SJCRH30 (cell line): ENCODE measurements at regions not wholly inside any gene's neighbourhood (a gene's known extent, or its start where the extent isn't known, plus 50 kb on each side); places are given as distances from the start of the nearest gene placed in this dataset.

Source experiments
- DNase-seq, 2 experiments: peaks; one replicate each; pipeline ENCODE4 v3.0.0-alpha.2; 2015 to 2020
- H3K27ac ChIP-seq: fragments of 250-450 bp; sonication (Bioruptor Pico); 2 replicates; pipeline ENCODE4 v1.5.1; 2020; ENCODE audit warnings: mild to moderate bottlenecking, moderate library complexity
- H3K27me3 ChIP-seq: fragments of 250-450 bp; sonication (Bioruptor Pico); 2 replicates; pipeline ENCODE4 v1.5.1; 2020; ENCODE audit warnings: mild to moderate bottlenecking, moderate library complexity
- H3K36me3 ChIP-seq: fragments of 250-450 bp; sonication (Bioruptor Pico); 2 replicates; pipeline ENCODE4 v1.5.1; 2020; ENCODE audit warnings: mild to moderate bottlenecking, moderate library complexity
- H3K4me1 ChIP-seq: fragments of 250-450 bp; sonication (Bioruptor Pico); 2 replicates; pipeline ENCODE4 v1.5.1; 2020; ENCODE audit warnings: mild to moderate bottlenecking, moderate library complexity
- H3K4me3 ChIP-seq: fragments of 250-450 bp; sonication (Bioruptor Pico); 2 replicates; pipeline ENCODE4 v1.5.1; 2020; ENCODE audit warnings: mild to moderate bottlenecking, moderate library complexity
- H3K9me3 ChIP-seq: fragments of 250-450 bp; sonication (Bioruptor Pico); replicated peaks from 2 replicates; pipeline ENCODE4 v1.5.1; 2020; ENCODE audit warnings: mild to moderate bottlenecking, moderate library complexity

DNA sequence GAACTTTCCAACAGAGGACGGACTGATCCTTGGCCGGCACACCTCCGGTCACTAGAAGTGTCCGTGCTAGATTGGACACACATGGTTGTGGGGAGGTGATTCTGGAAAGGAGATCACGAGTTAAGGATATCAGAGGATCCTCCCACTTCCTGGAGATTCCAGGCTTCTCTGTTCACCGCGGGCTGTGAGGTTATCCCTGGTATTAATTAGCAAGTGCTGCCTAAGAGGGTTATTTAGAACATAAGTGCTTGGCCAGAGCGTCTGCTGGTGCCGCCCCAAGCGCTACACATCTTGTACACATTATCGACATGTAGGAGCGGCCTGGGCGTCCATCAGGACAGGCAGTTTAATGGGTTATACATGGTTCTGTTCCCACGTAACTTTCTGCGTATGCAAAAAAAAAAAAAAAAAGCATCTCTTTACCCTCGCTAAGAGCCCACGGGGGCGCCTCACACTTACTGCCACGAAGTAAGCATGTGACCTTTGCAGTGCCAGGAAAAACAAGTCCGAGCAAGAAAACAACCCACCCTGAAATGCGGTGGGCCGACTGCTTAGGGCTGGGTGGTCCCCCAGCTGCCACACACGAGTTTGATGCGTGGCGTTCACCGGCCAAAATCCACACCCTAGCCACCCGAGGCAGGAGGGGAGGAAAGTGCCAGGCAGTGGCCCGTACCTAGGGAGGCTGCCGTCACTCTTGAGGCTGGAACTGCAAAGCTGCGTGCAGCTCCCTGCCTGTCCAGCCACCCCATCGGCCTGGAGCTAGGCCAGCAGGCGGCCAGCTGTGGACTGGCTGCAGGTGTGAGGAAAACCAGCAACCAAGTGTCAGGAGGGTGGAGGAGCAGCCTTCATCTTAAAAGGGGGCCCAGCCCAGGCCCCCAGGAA is 78.0 kb downstream of the CPN2 start:
- no peak overlapping the region for H3K27ac ChIP-seq
- no peaks in the 10 kb centered on the region for H3K9me3 ChIP-seq
- no peak overlapping the region for H3K4me3 ChIP-seq
- no peaks in the 10 kb centered on the region for H3K36me3 ChIP-seq
- no peak for DNase-seq
- peaks cover 8% of the 10 kb centered on the region for H3K4me1 ChIP-seq
- no peaks in the 10 kb centered on the region for H3K27me3 ChIP-seq

DNA sequence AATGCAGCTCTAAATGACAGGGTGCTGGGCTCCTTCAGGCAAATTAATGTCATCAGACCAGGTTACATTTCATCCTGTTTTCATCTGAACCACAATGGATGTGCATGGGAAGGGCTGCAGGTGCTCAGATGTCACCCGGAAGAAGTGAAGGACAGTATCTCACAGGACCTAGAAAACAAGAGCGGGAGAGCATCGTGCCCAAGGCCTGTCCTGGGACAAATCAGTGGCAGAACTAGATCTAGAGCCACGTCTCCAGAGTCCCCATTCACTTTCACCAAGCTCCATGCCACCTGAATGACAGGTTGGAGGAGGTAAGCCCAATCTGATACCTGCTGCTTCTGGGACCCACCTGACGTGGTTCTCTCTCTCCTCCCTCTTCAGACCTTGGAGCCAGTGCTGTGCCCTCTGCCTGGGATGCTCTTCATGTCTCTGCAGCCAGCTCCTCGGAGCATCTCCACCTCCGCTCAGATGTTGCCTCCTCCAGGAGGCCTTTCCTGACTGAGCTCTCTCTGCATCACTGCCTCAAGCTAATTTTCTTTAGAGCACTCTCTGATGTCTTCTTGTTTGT is 77.3 kb downstream of the CPN2 start:
- H3K4me1 ChIP-seq, result peaks cover 11% of the 10 kb centered on the region
- H3K4me3 ChIP-seq, result no peak overlapping the region
- H3K36me3 ChIP-seq, result no peaks in the 10 kb centered on the region
- no peaks in the 10 kb centered on the region for H3K9me3 ChIP-seq
- no peak for DNase-seq
- H3K27me3 ChIP-seq, result no peaks in the 10 kb centered on the region
- H3K27ac ChIP-seq, result no peak overlapping the region

DNA sequence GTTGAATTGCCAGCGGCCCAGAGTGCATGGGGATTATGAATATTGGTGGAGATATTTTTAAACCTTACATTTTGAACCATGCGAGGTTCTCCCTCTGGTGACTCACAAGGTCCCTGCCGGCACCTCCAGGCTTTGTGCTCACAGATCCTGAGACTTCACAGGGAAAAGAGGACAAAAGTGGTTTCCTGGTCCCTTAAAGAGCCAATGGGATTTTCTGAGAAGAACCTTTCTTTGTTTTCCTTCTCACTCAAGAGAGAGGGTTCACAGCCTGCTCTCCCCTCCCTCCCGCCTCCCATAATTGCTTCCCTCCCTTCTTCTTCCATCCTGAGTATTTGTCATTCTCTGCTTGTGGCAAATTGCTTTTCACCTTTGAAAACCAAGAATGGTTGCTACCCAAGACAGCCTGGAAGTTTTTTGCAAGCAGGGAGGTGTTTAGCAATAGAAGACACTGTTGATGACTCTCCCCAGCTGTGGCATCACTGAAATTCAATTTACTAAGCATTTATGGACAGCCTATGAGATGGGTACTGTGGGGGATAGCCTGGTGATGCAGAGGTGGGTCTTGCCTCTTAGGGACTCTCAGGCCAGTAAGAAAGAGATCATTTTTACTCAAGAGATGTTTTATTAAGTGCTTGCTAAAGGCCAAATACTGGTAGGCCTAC is 76.6 kb downstream of the CPN2 start:
- H3K27me3 ChIP-seq, result no peaks in the 10 kb centered on the region
- H3K4me3 ChIP-seq, result no peak overlapping the region
- H3K4me1 ChIP-seq, result peaks cover 11% of the 10 kb centered on the region
- no peaks in the 10 kb centered on the region for H3K9me3 ChIP-seq
- no peaks in the 10 kb centered on the region for H3K36me3 ChIP-seq
- H3K27ac ChIP-seq, result no peak overlapping the region
- no peak for DNase-seq

DNA sequence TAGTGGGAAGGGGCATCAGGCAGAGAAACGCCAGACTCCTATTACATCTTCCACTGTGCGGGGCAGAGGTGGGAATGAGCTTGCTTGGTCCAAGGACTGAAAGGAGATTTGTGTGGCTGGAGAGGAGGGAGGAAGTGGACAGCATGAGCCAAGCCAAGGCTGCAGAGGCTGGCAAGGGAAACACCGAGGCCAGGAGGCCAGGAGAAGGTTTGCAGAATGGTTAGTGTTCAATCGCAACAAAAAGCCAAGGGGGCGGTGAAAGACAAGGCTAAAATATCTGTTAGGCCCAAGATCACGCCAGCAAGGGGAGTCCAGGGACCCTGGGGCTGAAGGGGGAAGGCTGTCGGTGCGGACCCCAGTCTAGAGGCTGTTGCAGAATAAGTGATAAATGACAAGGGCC is 75.8 kb downstream of the CPN2 start:
- Histone ChIP-seq H3K27ac (no peak overlapping the region), H3K36me3 (no peaks in the 10 kb centered on the region), H3K4me3 (no peak overlapping the region), H3K27me3 (no peaks in the 10 kb centered on the region), H3K9me3 (no peaks in the 10 kb centered on the region), H3K4me1 (peaks cover 11% of the 10 kb centered on the region)
- DNase-seq, result no peak

DNA sequence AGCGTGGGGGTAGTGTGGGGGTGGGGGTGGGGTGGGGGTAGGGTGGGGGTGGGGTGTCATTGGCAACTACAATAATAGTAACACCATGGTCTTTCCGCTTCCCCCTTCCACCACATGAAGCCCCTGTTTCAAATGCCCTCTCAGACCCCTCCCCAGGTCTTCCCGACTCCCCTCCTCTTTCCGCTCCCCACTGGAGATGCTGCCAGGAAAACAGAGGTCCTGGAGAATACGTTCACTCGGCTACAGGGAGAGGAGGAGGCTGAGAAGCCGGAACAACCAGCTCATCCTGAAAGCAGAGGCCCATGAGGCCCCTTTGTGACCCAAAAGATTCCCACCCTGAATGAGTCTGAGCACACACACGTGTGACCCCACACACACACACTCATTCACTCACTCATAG is 75.4 kb downstream of the CPN2 start:
- H3K9me3 ChIP-seq, result no peaks in the 10 kb centered on the region
- H3K27ac ChIP-seq, result no peak overlapping the region
- no peaks in the 10 kb centered on the region for H3K36me3 ChIP-seq
- no peak for DNase-seq
- peaks cover 11% of the 10 kb centered on the region for H3K4me1 ChIP-seq
- H3K27me3 ChIP-seq, result no peaks in the 10 kb centered on the region
- no peak overlapping the region for H3K4me3 ChIP-seq

DNA sequence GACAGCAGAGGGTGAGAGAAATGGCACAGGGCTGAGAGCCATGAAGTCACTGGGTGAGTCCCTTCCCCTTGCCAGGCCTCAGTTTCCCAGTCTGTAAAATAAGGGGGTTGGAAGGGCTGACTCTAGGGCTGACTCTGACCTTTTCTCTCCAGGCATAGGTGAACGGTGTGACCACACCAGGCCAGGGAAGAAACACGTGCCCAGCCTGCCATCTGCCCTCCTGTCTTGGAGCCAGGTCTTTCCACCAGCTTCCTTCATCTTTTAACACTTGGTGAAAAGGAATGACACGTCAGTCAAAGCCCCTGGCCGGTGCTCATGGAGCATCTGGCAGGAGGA is 74.4 kb downstream of the CPN2 start:
- Histone ChIP-seq H3K27ac (no peak overlapping the region), H3K9me3 (no peaks in the 10 kb centered on the region), H3K36me3 (no peaks in the 10 kb centered on the region), H3K27me3 (no peaks in the 10 kb centered on the region), H3K4me3 (peak overlapping the region; percentile 28), H3K4me1 (peaks cover 11% of the 10 kb centered on the region)
- no peak for DNase-seq

DNA sequence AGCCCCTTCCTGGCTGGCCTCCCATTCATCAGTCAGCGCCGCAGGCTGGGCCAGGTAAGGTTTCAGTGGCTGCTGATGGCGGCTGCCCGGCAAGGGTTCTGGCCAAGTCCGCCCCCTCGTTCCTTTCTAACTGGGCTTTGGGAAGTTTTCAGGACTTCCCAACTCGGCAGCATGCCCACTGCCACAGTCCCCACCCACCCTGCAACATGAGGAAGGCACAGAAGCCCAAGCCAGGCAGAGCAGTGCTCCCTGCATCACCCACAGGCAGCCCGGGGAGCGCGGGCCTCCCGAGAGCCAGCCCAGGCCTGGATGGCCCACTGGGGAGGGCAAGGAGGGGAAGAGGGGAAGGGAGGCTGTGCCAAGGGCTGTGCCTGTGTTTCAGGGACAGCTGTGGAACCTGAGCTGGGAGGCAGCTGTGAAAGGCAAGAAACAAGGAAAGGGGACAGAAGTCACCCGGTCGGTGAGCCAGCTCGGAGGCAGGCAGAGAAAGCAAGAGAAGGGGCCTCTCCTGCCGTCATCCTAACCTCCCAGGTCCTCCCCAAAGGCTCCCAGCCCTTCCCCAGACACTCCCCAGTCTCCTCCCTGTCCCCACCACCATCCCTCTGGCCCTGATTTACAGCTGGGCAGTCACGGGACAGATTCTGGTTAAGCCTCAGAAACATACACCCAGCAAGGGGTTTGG is 73.9 kb downstream of the CPN2 start:
- Histone ChIP-seq H3K4me3 (peak overlapping the region; percentile 28), H3K27ac (peak overlapping the region; percentile 60), H3K4me1 (peaks cover 11% of the 10 kb centered on the region), H3K36me3 (no peaks in the 10 kb centered on the region), H3K27me3 (no peaks in the 10 kb centered on the region), H3K9me3 (no peaks in the 10 kb centered on the region)
- DNase-seq, result peak; percentile 72 to 80

DNA sequence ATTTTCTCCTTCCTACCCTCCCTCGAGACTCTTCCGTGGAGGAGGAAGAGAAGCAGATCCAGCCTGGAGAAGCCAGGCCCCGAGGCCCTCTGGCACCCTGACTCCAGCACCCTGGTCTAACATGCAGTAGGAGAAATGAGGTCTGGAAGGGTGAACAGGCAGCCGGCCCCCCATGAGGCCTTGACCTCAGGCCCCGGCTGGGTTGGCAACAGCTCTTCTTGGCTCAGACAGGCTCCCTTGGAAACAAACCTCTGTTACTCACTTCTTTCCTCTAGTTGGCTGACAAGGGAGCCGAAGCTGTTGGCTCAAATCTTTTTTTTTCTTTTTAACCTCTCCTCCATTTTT is 73.4 kb downstream of the CPN2 start:
- Histone ChIP-seq H3K9me3 (no peaks in the 10 kb centered on the region), H3K4me3 (peak overlapping the region; percentile 28), H3K4me1 (peaks cover 11% of the 10 kb centered on the region), H3K27ac (peak overlapping the region; percentile 60), H3K36me3 (no peaks in the 10 kb centered on the region), H3K27me3 (no peaks in the 10 kb centered on the region)
- DNase-seq, result peak in 1 of 2 experiments; percentile 26

DNA sequence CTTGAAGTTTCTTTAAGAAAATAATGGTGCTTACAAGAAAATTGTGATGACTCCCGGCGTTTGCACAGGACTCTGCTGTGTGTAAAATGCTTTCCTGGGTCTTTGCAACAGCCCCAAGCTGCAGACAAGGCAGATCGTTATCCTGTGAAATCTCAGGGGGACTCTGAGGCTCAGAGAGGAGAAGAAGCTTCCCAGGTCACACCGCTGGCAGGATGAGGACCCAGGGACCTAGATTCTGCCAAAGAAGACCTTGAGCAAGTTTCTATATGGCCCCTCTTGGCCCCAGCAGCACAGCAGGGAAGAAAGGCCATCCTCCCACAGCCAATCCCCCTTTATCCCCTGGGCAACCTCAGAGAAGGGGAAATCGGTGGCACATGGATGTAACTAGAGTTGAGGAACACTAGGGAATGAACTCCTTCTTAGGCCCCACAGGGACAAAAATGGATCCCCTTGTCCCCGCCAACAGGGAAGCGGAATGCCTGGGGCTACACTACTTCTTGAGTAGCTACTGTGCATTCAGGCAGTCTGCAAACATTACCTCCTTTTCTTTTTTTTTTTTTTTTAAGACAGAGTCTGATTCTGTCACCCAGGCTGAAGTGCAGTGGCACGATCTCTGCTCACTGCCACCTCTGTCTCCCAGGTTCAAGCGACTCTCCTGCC is 72.8 kb downstream of the CPN2 start:
- DNase-seq, result no peak
- Histone ChIP-seq H3K4me1 (peaks cover 11% of the 10 kb centered on the region), H3K27me3 (no peaks in the 10 kb centered on the region), H3K27ac (no peak overlapping the region; the same call in 1 of the 2 replicates), H3K9me3 (no peaks in the 10 kb centered on the region), H3K36me3 (no peaks in the 10 kb centered on the region), H3K4me3 (no peak overlapping the region)

DNA sequence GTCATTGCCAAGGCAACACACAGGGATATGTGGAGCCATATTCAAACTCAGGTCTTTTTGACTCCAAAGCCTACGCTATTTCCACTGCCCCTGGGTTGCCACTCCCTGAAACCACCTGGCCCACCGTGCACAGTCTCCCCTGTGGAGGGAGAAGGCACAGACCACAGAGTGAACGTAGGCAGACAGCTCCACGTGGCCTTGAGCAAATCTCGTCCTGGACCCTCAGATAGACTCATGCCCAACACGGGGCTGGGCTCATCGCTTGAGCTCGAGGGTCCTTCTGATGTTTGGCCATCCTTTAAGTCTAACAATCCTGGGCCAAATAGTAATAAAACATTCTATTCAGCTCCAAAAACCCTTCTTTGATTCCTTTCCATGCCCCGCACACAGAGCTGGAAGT is 72.0 kb downstream of the CPN2 start:
- Histone ChIP-seq H3K27me3 (no peaks in the 10 kb centered on the region), H3K4me1 (peaks cover 11% of the 10 kb centered on the region), H3K4me3 (no peak overlapping the region), H3K36me3 (no peaks in the 10 kb centered on the region), H3K27ac (no peak overlapping the region), H3K9me3 (no peaks in the 10 kb centered on the region)
- no peak for DNase-seq

DNA sequence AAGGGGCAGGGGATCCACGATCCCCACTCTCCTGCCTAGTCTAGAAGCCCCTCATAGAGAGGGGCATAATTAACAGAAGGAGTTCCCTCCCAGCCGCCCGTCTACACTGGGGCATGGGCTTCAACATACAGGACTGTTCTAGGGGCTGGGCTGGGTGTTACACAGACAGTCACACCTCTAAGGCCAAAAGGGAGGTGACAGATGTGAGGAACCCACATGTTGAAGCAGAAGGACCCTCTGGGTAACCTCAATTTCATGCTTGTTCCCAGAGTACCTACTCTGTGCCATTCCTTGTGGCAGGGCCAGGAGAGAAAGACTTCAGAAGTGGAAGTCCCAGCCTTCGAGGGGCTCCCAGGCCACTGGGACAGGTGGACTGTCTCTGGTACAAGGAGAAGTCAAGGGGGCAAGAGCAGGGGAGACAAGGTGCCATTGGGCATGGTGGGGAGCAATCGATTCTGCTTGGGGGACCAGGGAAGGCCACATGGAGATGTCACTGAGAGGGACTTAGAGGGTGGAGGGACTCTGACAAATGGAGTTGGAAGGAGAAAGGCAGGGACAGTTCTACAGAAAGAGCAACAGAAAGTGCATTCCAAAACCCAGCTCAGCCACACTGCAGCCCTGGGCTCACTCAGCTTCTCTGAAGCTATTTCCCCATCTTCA is 71.3 kb downstream of the CPN2 start:
- peaks cover 11% of the 10 kb centered on the region for H3K4me1 ChIP-seq
- H3K27ac ChIP-seq, result no peak overlapping the region
- H3K27me3 ChIP-seq, result no peaks in the 10 kb centered on the region
- DNase-seq, result no peak
- H3K4me3 ChIP-seq, result no peak overlapping the region
- H3K9me3 ChIP-seq, result no peaks in the 10 kb centered on the region
- no peaks in the 10 kb centered on the region for H3K36me3 ChIP-seq

DNA sequence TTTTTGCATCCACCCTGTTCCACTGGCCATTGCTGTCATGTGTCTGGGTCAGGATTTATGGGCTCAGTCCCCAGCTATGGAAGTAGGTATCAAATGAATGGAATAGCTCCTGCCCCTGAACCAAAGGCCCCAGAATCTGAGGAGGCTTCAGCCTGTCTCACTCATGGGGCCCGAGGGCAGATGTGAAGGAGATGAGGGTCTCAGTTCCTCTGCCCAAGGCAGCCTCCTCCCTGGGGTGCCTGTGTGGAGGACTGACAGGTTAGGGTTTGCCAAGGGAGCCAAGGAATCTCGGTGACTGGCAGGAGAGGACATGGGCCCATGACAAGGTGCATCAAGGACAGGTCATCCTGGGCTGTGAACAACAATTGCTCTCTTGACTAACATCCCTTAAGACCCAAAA is 70.4 kb downstream of the CPN2 start:
- DNase-seq, result no peak
- H3K4me1 ChIP-seq, result peaks cover 11% of the 10 kb centered on the region
- H3K27ac ChIP-seq, result no peak overlapping the region

DNA sequence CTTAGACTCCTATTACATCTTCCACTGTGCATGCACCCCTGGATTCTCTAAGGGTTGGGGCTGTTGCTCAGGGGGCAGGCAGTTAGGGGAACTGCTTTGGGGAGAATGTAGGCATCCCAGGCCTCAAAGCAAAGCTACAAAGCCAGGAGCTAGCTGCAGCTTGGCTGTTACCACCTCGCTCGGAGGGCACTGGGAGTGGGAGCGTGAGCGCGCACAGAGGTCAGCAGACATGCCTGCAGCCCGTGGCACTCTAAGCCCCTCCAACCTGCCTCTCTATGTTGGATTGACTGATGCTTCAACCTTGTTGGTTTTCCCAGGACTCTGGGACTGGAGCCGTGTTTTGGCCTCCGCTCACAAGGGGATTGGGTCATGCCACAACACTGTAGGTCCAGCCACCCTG is 69.8 kb downstream of the CPN2 start:
- Histone ChIP-seq H3K27ac (no peak overlapping the region), H3K4me1 (peaks cover 11% of the 10 kb centered on the region), H3K9me3 (no peaks in the 10 kb centered on the region), H3K36me3 (no peaks in the 10 kb centered on the region), H3K4me3 (no peak overlapping the region), H3K27me3 (no peaks in the 10 kb centered on the region)
- DNase-seq, result no peak

More for the DNA sequence above, 70.4 kb downstream of the CPN2 start:
- no peaks in the 10 kb centered on the region for H3K36me3 ChIP-seq
- no peaks in the 10 kb centered on the region for H3K9me3 ChIP-seq
- no peak overlapping the region for H3K4me3 ChIP-seq
- no peaks in the 10 kb centered on the region for H3K27me3 ChIP-seq

DNA sequence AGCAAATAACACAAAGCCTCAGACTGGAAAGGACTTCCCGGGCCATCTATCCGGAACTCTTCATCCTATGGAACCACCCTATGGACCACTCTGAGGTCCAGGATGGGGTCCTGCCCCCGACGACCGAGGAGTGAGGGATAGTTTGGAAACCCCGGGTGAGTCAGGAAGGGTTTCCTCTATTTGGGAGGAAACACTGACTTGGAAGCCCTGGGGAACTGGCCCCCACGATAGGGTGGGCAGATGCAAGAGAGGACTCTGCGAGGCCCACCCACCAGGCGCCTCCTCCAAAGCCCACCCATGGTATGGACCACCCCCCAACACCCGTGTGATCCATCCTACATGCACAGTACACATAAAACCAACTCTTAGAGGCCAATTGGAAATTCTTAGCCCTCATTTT is 69.4 kb downstream of the CPN2 start:
- Histone ChIP-seq H3K9me3 (no peaks in the 10 kb centered on the region), H3K36me3 (no peaks in the 10 kb centered on the region), H3K27ac (no peak overlapping the region), H3K27me3 (no peaks in the 10 kb centered on the region), H3K4me3 (no peak overlapping the region), H3K4me1 (peaks cover 8% of the 10 kb centered on the region)
- DNase-seq, result no peak
